Dedifferentiated amniotic fluid mesenchymal stem cell (primary cell): ENCODE measurements at regions not wholly inside any gene's neighbourhood (a gene's known extent, or its start where the extent isn't known, plus 50 kb on each side); places are given as distances from the start of the nearest gene placed in this dataset.
"Not testable (repeated sequence)": the region's sequence is repeated elsewhere in the genome, so short reads cannot be mapped to it uniquely, and the experiment has no call there.

Source experiments
- DNase-seq: peaks from one replicate; pipeline ENCODE4 v3.0.0-alpha.2; 2016; ENCODE audit errors: extremely low spot score

DNA sequence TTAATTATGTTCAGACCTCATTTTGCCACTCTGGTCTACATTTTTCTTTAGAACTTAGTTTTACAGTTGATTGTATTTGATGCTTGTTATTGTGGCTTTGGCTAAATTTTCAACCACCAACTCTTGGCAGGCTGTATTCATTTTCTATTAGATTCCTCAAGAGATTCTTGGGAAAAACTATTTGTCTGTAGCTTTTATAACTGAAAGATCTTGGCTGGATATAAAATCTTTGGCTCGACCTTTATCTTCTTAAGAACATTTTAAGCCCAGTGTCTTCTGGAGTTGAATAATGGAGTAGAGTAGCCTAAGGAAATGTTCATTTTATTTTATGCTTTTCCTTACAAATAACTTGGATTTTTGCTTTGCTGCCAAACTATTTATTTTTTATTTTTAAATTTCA is 848.5 kb downstream of the PCDH17 start:
- no peak for DNase-seq

DNA sequence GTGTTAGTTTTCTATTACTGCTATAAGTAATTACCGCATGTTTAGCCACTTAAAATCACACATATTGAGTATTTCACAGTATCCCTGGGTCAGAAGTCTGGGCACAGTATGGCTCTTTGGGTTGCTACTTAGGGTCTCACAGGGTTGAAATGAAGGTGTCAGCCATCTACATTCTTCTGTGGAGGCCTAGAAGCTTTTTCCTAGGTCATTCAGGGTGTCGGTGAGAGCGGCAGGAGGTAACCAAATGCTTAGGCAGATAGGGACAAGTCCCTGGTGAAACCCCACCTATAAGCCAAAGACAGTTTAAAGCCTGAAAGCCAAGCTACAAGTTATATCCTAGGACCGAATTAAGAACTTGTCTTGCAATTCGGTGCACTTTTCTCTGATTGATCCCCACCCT is 856.7 kb downstream of the PCDH17 start:
- DNase-seq = no peak

DNA sequence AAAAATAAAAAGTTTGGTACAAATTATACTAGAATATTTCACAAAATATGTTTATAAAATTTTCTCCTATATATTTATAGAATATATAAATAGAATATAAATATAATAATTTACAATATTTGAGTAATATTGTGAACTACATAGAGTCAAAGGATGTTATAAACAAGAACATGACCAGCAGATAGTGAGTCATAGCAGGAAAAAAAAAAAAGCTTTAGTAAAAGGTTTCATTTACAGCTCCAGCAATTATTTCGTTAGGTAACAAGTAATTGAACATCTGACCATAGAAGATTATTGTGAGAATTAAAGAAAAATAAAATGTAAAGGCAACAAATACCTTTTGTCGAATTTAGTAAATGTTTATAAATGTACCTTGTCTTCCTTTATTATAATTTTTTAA is 864.1 kb downstream of the PCDH17 start:
- DNase-seq = no peak

DNA sequence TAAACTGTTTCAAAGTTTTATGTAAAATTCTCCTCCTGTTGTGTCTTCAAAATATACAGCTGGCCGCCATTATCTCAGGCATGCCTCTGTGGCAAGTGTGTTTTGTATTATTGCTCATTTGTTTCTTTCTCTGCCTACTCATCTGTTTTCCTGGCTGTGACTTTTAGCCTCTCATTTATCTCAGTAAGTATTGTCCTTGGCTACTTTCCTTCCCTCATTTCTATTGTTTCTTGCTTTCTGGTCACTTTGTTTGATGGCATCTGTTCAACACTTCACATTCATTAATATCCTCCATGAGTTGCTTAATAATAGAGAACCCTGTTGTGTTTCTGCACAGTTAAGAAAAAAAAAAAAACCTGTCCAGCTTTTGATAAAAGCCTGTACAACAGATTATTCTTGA is 869.4 kb downstream of the PCDH17 start:
- DNase-seq = no peak

DNA sequence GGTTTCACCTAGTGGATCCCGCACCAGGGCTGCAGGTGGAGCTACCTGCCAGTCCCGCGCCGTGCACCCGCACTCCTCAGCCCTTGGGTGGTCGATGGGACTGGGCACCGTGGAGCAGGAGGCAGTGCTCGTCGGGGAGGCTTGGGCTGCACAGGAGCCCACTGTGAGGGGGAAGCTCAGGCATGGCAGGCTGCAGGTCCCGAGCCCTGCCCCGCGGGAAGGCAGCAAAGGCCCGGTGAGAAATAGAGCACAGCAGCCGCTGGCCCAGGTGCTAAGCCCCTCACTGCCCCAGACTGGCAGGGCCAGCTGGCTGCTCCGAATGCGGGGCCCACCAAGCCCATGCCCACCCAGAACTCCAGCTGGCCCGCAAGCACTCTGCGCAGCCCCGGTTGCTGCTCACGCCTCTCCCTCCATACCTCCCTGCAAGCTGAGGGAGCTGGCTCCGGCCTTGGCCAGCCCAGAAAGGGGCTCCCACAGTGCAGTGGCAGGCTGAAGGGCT is 872.7 kb downstream of the PCDH17 start:
- not testable (repeated sequence) for DNase-seq

DNA sequence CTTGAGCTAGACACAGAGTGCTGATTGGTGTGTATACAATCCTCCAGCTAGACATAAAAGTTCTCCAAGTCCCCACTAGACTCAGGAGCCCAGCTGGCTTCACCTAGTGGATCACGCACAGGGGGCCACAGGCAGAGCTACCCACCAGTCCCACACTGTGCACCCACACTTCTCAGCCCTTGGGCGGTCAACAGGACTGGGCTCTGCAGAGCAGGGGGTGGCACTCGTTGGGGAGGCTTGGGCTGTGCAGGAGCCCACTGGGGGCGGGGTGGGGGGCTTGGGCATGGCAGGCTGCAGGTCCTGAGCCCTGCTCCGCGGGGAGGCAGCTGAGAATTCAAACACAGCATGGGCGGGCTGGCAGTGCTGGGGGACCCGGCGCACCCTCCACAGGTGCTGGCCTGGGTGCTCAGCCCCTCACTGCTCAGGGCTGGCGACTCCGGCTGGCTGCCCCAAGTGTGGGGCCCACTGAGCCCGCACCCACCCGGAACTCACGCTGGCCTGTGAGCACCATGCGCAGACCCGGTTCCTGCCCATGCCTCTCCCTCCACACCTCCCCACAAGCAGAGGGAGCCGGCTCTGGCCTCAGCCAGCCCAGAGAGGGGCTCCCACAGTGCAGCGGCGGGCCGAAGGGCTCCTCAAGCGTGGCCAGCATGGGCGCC is 873.8 kb downstream of the PCDH17 start:
- not testable (repeated sequence) for DNase-seq

DNA sequence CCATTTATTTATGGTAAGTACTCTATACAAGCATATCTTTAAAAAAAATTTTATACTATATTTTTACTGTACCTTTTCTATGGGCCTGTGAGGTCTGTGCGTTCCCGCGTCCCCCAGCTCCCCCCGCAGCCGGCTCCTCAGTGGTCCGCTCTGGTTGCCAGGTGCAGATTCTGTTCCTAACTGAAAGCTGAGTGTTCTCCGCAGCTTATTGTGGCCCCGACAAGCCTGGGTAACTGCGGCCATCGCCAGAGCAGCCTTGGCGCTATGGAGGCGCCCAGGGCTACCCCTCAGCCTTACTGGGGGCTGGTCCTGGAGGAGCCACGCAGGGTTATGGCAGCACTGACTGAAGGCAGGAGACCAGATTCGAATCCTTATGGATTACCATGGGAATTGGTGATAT is 896.8 kb downstream of the PCDH17 start:
- DNase-seq = no peak

DNA sequence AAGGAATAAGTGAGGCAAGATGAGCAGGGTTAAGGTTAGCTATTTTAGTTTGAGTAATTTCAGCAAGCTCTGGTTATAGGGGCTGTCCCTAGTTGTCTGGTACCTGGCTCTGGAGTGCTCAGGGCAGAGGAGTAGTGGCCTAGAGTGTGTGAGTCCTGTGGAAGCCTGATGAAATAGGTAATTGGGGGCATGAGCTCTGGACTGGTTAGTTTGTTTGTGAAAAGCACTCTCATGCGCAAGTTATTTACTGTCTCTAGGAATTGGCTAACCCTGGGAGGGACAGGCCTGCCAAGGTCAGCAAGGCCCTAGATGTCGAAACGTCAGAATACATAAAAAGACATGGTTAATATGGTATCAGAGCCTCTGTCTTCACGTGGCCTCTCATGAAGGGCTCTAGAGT is 900.1 kb downstream of the PCDH17 start:
- no peak for DNase-seq

DNA sequence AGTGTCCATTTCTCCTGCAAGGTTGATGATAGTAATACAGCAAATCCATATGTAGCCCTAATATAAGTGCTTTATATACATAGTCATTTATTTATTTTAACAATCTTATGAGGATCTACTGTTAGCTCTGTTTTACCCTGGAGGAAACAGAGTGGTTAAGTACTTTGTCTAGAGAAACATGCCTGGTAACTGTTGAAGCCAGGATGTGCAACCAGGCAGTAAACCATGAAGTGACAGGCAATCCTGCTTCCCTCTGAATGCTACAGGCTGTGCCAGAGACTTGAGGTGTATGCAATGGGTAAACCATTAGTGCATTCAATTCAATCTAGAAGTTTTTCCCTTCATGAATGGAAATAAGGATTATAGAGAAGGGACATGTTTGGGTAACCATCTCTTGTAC is 911.0 kb downstream of the PCDH17 start:
- DNase-seq = no peak

DNA sequence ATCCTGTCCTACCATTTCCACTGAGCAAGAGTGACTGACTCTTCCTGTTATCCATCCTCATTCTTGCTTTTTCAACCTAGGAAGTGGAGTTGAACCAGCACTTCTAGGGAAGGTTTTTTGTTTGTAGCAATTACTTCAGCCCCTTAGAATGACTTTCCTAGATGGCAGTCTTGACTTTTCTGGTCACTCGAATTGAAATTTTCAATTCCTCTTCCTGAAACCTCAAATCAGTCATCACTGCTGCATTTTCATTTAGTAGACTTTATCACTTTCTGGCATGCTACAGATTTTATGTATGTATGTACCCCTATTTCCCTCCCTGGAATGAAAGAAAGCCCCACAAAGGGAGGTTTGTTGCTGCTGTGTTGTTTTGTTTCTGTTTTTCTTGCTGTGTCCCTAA is 915.9 kb downstream of the PCDH17 start:
- DNase-seq = no peak

DNA sequence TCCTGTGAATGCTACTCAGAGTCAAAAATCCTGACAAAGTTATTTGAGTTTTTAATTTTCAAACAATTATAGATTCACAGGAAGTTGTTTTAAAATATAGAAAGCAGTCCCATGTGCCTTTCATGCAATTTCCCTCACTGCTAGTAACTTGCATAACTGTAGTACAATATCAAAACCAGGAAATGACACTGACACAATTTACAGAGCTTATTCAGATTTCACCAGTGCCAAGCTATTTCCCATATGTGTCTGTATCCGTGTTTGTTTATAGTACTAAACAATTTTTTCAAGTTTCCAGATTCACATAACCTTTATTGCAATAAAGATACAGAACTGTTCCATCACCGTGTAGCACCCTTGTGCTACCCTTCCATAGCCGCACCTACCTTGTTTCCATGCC is 934.6 kb downstream of the PCDH17 start:
- DNase-seq = no peak

DNA sequence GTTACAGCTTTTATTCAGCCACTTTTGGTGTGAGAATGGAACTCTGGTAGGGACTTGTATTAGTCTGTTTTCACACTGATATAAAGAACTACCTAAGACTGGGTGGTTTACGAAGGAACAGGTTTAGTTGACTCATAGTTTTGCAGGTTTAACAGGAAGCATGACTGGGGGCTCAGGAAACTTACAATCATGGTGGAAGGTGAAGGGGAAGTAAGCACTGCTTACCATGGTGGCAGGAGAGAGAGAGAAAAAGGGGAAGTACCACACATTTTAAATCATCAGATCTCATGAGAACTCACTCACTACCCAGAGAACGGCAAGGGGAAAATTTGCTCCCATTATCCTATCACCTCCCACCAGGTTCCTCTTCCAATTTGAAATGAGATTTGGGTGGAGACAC is 942.2 kb downstream of the PCDH17 start:
- no peak for DNase-seq

DNA sequence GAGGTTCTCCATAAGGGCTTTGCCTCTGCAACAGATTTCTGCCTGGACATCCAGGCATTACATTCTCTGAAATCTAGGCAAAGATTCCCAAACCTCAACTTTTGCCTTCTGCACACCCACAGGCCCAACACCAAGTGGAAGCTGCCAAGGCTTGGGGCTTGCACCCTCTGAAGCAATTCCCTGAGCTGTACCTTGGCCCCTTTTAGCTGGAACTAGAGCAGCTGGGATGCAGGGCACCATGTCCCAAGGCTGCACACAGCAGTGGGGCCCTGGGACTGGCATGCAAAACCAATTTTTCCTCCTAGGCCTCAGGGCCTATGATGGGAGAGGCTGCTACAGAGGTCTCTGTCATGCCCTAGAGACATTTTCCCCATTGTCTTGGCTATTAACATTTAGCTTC is 943.2 kb downstream of the PCDH17 start:
- no peak for DNase-seq

DNA sequence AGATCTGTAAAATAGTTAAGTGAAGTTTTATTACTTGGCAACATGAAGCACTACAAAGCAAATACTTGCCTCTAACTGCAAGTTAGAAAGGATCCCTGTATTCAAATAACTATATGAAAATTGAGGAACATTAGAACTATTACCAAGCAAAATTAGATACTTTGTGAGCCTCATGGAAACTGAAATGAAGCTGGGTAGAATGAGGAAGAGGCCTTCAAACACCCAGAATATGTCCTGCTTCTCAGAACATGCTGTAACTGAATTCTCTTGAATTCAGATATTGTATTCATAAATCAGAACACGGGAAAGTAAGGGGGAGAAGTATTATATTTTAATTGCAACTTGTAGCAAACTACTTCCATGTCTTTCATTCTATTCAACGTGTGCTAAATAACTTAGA is 947.9 kb downstream of the PCDH17 start:
- DNase-seq = no peak

DNA sequence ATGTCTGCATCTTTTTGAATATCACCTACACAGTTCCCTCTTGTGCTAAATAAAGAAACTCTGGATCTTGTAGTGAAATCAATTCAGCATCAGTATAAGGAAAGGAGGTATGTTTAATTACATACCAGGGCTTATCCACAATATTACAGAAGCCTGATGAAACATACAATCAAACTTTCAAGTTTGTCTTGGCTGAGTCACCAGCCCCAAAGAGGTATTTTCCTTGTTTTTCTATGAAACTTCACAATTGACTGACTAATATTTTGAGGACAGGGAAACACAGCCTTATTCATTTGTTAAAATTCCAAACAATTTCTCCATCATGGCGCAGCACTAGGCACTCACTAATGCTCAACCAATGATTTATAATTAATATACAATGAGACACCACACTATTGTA is 952.4 kb downstream of the PCDH17 start:
- no peak for DNase-seq

DNA sequence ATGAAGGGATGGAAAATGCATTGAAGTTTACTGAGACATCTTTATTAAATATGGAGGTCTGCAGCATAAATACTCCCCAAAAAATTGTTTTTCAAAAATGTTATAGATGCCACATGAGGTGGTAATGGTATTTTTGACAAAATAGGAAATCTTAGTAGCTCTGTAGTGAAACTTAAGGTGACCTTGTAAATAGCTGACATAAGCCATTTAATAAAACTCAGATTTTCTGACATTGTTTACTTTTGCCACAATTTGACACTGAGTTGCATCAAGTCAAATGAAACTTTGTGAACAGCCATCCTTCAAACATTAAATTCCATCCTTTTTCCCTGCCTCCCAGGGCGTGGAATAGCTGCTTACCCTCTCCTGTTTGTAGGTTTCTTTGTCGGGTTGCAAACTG is 953.1 kb downstream of the PCDH17 start:
- DNase-seq = no peak

DNA sequence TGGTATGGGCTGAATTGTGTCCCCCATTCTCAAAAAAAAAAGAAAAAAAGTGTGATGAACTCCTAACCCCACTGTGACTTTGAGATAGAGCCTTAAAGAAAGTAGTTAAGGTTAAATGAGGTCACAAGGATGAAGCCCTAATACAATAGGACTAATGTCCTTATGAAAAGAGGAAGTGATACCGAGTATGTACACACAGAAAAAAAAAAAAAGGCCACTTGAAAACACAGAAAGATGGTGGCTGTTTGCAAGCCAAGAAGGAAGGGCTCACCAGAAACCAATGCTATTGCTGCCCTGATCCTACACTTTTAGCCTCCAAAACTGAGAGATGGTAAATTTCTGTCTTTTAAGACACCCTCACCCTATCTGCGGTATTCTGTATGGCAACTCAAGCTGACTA is 955.6 kb downstream of the PCDH17 start:
- DNase-seq = no peak

DNA sequence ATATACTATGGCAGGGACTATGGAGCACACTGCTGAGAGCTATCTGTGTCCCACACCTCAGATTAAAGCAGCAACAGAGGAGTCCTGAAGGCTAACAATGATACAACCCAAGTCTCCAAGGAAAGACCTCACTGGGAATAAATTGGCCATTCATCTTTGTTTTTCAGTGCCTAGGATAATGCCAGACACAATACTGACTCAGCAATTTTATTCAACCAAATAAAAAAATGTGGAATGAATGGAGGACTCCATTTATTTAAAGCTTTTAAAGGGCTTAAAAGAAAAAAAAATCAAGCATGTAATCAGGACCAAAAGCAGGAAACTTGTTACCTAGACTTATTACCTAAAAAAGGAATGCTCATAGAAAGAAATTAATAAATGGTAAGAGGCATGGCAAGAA is 960.5 kb downstream of the PCDH17 start:
- DNase-seq = no peak

DNA sequence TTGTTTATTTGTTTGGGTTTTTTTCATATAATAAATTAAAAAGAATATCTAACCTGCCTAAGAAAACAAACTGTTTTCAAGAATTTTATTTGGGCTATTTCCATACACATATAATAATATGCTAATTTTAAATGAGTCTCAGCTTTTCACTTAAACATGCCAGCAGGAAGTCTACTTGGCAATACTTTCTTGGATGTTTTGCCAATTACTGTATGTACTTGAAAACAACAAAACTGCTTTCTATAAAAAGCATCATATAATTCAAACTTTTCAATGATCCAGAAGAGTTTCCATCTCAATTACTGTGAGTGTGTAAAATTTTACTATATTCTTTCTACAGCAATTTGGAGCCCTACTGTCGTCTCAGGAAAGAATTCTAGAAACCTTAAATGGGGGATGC is 961.2 kb downstream of the PCDH17 start:
- no peak for DNase-seq

DNA sequence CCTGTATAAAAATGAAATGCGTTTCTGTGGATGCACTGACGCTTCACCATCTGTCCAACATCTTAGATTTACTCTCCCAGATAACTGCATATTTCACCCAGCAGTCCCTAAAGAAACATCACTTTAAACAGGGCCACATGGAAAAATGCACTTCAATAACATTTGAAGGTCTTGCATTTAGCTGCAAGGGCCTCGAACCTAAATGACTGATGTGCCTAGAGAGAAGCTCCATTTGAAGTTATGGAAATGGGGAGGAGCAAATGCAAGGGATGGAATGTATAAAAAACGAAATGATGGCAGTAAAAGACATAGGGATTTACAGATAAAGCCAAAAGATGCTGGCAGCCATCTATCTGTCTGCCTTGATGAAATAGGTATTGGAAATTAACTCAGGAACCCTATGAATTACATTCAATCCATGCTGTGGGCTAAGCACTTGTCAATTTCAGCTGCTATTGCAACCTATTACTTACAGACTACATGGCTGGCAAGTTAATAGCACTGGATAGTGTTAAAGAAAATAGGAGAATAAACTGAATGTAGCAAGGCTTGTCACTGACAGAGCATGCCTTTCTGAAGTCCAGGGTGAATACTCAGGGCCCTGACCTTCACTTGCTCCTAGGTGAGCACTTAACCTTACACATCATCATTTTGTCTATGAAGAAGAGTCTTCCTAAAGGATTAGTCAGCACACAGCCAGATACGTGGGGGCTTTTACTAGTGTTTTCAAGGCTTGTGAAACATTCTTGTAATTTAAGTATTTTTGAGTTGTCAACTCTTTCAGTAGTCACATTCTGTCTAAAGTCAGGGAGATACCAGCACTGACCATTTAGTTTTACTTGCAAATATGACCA is 963.4 kb downstream of the PCDH17 start:
- no peak for DNase-seq

DNA sequence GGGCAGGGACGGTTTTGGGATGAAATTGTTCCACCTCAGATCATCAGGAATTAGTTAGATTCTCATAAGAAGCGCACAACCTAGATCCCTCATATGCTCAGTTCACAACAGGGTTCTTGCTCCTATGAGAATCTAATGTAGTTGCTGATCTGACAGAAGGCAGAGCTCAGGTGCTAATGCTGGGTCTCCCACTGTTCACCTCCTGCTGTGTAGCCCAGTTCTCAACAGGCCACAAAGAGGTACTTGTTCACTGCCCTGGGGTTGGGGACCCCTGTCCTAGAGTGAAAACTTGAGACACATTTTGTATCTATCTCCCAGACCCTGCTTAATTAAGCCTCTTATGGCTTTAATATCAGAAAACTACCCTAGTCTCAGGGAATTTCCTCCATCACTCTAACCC is 966.0 kb downstream of the PCDH17 start:
- no peak for DNase-seq

DNA sequence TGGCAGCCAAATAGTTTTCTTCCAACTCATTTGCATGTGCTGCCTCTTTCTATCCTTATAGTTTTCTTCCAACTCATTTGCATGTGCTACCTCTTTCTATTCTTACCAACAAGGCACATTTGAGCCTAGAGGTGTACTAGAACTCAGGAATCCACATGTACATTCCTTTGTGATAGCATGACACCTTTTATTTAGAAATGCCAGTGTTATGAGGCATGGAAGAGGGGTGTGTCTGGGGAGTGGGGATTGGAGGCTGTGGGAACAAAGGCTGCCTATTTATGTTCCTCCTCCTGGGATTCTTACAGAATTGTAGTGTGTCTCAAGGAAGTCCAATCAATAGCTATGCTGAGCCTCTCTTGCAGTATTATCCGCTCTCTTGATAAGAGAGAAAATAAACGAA is 966.7 kb downstream of the PCDH17 start:
- DNase-seq = no peak

DNA sequence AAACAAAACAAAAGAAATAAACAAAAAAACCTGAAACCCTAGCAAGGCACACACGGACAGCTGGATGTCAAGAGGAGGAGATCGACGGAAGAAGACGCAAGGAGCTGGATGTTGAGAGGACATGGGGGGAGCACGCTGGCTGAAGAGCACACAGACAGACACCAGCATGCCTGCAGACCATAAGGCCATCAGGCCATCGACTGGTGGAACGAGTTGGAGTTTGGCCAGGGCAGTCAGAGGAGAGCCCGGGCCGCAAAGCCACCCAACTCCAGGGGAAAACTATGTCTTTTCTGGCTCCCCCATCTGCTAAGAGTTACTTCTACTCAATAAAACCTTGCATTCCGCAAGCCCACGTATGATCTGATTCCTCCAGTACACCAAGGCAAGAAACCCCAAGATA is 979.6 kb downstream of the PCDH17 start:
- DNase-seq = no peak
